GM12865 (cell line): ENCODE measurements at regions not wholly inside any gene's neighbourhood (a gene's known extent, or its start where the extent isn't known, plus 50 kb on each side); places are given as distances from the start of the nearest gene placed in this dataset.
"Not testable (repeated sequence)": the region's sequence is repeated elsewhere in the genome, so short reads cannot be mapped to it uniquely, and the experiment has no call there.

Experiments used
- DNase-seq: peaks from one replicate; pipeline ENCODE4 v3.0.0; 2010; ENCODE audit warnings: low read depth
- H3K4me3 ChIP-seq: 2 replicates; pipeline ENCODE4 v1.5.1; 2011; ENCODE audit warnings: mild to moderate bottlenecking, low read depth, low read length, control low read depth
- TF ChIP-seq, protein P1 (sequence below): IDR thresholded peaks from 2 replicates; pipeline ENCODE4 v1.5.1; 2011; ENCODE audit warnings: low read length, control low read depth, low read depth, inconsistent platforms; ENCODE audit not compliant: insufficient read depth; ENCODE audit errors: missing control alignments

DNA sequence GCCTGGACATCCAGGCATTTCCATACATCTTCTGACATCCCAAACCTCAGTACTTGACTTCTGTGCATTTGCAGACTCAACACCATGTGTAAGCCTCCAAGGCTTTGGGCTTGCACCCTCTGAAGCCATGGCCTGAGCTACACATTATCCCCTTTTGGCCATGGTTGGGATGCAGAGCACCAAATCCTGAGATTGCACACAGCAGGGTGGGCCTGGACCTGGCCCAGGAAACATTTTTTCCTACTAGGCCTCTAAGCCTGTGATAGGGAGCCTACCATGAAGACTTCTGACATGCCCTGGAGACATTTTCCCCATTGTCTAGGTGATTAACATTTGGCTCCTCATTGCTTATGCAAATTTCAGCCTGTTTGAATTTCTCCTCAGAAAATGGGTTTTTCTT lies 853.4 kb upstream of the SPRY2 start:
- TF ChIP-seq, protein P1, sequence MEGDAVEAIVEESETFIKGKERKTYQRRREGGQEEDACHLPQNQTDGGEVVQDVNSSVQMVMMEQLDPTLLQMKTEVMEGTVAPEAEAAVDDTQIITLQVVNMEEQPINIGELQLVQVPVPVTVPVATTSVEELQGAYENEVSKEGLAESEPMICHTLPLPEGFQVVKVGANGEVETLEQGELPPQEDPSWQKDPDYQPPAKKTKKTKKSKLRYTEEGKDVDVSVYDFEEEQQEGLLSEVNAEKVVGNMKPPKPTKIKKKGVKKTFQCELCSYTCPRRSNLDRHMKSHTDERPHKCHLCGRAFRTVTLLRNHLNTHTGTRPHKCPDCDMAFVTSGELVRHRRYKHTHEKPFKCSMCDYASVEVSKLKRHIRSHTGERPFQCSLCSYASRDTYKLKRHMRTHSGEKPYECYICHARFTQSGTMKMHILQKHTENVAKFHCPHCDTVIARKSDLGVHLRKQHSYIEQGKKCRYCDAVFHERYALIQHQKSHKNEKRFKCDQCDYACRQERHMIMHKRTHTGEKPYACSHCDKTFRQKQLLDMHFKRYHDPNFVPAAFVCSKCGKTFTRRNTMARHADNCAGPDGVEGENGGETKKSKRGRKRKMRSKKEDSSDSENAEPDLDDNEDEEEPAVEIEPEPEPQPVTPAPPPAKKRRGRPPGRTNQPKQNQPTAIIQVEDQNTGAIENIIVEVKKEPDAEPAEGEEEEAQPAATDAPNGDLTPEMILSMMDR: no peak
- DNase-seq: no peak

DNA sequence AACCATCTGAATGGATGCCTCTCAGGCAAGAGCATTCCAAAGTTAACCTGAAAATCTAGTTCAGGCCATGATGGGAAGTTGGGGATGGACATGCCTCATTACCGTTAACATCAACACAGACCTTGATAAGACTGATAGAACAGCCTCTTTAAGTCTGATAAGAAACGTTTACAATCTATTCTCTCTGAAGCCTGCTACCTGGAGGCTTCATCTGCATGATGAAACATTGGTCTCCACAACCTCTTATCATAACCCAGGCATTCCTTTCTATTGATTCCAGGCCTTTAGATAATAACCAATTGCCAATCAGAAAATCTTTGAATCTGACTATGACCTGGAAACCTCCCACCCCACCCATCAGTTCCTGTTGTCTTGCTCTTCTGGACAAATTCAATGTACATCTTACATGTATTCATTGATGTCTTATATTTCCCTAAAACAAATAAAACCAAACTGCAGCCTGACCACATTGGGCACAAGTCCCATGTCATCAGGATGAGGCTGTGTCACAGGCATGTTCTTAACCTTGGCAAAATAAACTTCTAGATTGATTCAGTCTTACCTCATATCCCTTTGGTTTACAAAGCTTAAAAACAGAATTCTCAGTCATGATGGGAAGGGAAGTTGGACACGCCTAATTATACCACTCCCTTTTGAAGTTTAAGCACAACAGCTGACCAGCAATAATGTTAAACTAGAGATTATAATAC lies 843.8 kb upstream of the SPRY2 start:
- TF ChIP-seq, protein P1: no peak
- no peak for DNase-seq

More for the DNA sequence above, 853.4 kb upstream of the SPRY2 start:
- H3K4me3 ChIP-seq: no peak overlapping the region

DNA sequence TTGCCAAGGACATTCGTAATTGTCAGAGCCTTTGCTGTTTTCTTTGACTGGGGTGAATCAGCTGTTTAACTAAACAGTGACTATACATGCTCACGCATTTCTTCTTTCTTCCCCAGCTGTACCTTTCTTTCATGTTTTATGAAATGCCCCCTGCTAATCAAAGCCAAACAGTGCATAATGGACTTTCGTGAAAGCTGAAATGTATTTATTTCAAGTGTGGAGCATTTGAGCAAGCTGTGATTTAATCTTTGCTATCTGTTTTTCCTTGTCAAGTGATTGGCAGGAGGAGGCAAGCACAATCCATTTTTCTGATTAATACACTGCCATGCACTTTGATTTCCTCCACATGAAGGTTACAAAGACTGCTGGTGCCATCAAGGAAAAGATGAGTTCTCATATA lies 831.7 kb upstream of the SPRY2 start:
- TF ChIP-seq, protein P1: no peak
- DNase-seq: no peak
- H3K4me3 ChIP-seq: no peak overlapping the region

More for the DNA sequence above, 843.8 kb upstream of the SPRY2 start:
- no peak overlapping the region for H3K4me3 ChIP-seq

DNA sequence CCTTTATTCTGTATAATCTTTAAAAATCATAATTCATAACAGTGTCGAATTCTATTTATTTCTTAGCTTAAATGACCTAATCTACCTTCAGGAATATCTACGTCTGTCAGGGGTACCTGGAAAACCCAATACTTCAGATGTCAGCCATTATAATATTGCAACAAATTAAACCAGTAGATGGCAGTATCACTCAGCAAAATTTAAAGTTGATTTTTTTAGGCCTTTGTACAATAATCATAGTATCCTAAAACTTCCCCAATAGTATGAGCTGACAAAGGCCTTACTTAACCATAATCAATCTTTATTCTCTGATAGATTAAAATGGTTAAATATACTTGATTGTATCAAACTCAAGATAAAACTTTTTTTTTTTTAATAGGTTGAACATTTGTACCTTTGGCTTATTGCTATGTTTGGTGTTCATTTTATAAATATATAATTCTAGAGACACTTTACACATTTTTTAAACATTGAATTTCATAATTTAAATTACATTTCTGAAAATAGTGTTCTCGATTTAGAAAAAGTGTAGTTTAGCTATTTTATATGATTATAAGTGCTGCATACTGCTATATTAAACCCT lies 830.2 kb upstream of the SPRY2 start:
- no peak overlapping the region for H3K4me3 ChIP-seq
- DNase-seq: peak; percentile 4
- TF ChIP-seq, protein P1: peak; percentile 24

DNA sequence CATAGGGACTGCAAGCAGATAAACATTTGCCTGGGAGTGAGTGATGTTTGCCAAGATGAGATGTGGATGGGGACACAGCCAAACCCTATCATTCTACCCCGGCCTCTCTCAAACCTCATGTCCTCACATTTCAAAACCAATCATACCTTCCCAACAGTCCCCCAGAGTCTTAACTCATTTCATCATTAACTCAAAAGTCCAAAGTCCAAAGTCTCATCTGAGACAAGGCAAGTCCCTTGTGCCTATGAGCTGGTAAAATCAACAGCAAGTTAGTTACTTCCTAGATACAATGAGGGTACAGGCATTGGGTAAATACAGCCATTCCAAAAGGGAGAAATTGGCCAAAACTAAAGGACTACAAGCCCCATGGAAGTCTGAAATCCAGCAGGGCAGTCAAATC lies 822.9 kb upstream of the SPRY2 start:
- DNase-seq: not testable (repeated sequence)

DNA sequence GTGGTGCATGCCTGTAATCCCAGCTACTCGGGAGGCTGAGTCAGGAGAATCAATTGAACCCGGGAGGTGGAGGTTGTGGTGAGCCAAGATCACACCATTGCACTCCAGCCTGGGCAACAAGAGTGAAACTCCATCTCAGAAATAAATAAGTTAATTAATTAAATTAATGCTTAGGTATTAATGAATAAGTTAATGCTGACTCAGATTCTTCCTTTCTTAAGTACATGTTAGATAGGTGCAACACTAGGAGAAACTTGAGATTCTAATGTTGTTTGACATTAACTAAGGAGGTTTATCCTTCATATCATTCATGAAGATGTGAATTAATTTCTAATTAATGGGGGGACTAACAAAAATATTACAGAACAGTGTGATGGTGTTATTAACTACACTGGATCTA lies 812.6 kb upstream of the SPRY2 start:
- no peak for DNase-seq
- TF ChIP-seq, protein P1: no peak
- H3K4me3 ChIP-seq: no peak overlapping the region

More for the DNA sequence above, 822.9 kb upstream of the SPRY2 start:
- not testable (repeated sequence) for H3K4me3 ChIP-seq

DNA sequence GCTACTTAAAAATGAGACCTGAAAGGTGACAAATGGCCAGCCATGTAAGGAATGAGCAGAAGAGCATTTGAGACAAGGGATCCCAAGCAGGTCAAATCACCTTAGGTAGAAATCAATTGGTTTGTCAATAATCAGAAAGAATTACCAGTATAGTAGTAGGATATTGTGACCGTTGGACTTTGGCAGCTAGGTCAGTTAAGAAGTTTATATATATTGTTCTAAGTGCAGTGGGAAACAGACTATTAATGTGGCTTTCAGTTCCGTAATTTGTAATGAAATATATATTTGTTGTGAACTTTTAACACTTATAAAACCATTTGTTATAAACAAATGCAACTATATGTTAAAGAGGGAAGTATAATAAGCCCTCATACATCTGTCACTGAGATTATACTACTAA lies 807.9 kb upstream of the SPRY2 start:
- no peak for DNase-seq
- no peak overlapping the region for H3K4me3 ChIP-seq
- TF ChIP-seq, protein P1: no peak

DNA sequence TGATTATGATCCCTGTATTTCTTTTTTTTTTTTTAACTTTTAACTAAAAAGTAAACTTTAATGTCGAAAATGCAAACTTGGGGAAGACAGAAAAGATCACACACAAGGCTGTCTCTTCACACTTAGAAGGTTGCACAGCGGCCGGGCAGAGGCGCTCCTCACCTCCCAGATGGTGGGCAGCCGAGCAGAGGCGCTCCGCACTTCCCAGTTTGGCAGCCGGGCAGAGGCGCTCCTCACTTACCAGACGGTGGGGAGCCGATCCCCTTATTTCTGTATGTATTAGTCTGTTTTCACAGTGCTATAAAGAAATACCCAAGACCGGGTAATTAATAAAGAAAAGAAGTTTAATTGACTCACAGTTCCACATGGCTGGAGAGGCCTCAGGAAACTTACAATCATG lies 805.6 kb upstream of the SPRY2 start:
- DNase-seq: not testable (repeated sequence)

More for the DNA sequence above, 805.6 kb upstream of the SPRY2 start:
- H3K4me3 ChIP-seq: not testable (repeated sequence)
